ENCODE measurements at regions not wholly inside any gene's neighbourhood (a gene's known extent, or its start where the extent isn't known, plus 50 kb on each side); places are given as distances from the start of the nearest gene placed in this dataset.

GRCh38 chr6:1242446-1242845 lies 69.5 kb upstream of the FOXQ1 start:
- no peak for TF ChIP-seq CTCF (IDR thresholded peaks at IDR 0.05)
- no peak for TF ChIP-seq POLR2AphosphoS5 (IDR thresholded peaks at IDR 0.05)

All from breast epithelium (tissue), 3 donors.